ENCODE measurements at regions not wholly inside any gene's neighbourhood (a gene's known extent, or its start where the extent isn't known, plus 50 kb on each side); places are given as distances from the start of the nearest gene placed in this dataset.

DNA sequence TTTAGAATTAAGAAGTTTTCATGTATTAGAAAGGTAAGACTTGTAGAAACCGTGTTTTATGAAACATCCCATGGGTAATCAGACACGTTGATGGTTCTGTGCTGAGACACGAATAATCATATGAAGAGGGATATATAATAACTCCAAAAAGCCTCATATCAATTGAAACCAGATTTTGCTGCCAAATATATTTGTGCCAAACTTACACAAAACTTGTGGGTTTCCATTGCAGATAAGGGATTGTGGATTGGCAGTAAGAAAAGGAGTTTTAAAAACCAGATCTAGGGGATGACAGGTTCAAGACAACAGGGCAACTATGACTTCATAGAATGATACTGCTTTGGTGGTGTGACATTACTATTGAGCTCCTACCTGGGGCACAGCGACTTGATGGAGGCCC is 616.1 kb downstream of the BCOR start:
- no peak overlapping the region for H3K9ac ChIP-seq (ENCODE audit: low read length)
- H3K4me3 ChIP-seq (ENCODE audit: low read length): no peak overlapping the region
- no peak overlapping the region for H2AFZ ChIP-seq (ENCODE audit: low read depth, low read length)
- H4K20me1 ChIP-seq (ENCODE audit: insufficient read depth): no peaks in the 10 kb centered on the region
- H3K36me3 ChIP-seq (ENCODE audit: insufficient read depth, low read length): no peaks in the 10 kb centered on the region
- H3K79me2 ChIP-seq (replicated peaks; ENCODE audit: insufficient read depth, low read length): no peaks in the 10 kb centered on the region
- H3K9me2 ChIP-seq (ENCODE audit: insufficient read depth, low read length): no peaks in the 10 kb centered on the region
- no peak overlapping the region for H3K27ac ChIP-seq (ENCODE audit: low read length)
- TF ChIP-seq, protein P1, sequence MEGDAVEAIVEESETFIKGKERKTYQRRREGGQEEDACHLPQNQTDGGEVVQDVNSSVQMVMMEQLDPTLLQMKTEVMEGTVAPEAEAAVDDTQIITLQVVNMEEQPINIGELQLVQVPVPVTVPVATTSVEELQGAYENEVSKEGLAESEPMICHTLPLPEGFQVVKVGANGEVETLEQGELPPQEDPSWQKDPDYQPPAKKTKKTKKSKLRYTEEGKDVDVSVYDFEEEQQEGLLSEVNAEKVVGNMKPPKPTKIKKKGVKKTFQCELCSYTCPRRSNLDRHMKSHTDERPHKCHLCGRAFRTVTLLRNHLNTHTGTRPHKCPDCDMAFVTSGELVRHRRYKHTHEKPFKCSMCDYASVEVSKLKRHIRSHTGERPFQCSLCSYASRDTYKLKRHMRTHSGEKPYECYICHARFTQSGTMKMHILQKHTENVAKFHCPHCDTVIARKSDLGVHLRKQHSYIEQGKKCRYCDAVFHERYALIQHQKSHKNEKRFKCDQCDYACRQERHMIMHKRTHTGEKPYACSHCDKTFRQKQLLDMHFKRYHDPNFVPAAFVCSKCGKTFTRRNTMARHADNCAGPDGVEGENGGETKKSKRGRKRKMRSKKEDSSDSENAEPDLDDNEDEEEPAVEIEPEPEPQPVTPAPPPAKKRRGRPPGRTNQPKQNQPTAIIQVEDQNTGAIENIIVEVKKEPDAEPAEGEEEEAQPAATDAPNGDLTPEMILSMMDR (IDR thresholded peaks at IDR 0.05; ENCODE audit: poor library complexity, severe bottlenecking): no peak
- no peak for TF ChIP-seq POLR2AphosphoS5 (IDR thresholded peaks at IDR 0.05)
- TF ChIP-seq EP300 (conservative IDR thresholded peaks at IDR 0.05; ENCODE audit: poor library complexity, severe bottlenecking): no peak
- no peak for TF ChIP-seq EZH2 (IDR thresholded peaks at IDR 0.05; ENCODE audit: borderline replicate concordance, insufficient read depth, low read length, poor library complexity, severe bottlenecking)
- TF ChIP-seq MXI1 (conservative IDR thresholded peaks at IDR 0.05; ENCODE audit: poor library complexity, severe bottlenecking): no peak
- no peak for TF ChIP-seq TAF1 (IDR thresholded peaks at IDR 0.05; ENCODE audit: low read depth)
- TF ChIP-seq RAD21 (conservative IDR thresholded peaks at IDR 0.05): no peak
- no peak for TF ChIP-seq SMC3 (conservative IDR thresholded peaks at IDR 0.05; ENCODE audit: poor library complexity)
- no peaks in the 10 kb centered on the region for H3F3A ChIP-seq (ENCODE audit: insufficient read depth, low read length, poor library complexity, severe bottlenecking)
- H3K27me3 ChIP-seq (ENCODE audit: insufficient read depth, low read depth, low read length): no peaks in the 10 kb centered on the region
- no peak overlapping the region for H3K4me2 ChIP-seq (ENCODE audit: low read length)
- H3K9me3 ChIP-seq (ENCODE audit: low read length): no peaks in the 10 kb centered on the region

GRCh38 chrX:39484159-39485068 is 613.3 kb downstream of the BCOR start:
- Histone ChIP-seq H3K9me3 (ENCODE audit: low read length) (no peaks in the 10 kb centered on the region), H3K27me3 (ENCODE audit: insufficient read depth, low read depth, low read length) (no peaks in the 10 kb centered on the region), H3K79me2 (replicated peaks; ENCODE audit: insufficient read depth, low read length) (no peaks in the 10 kb centered on the region), H3K36me3 (ENCODE audit: insufficient read depth, low read length) (no peaks in the 10 kb centered on the region), H4K20me1 (ENCODE audit: insufficient read depth) (no peaks in the 10 kb centered on the region), H3K4me2 (ENCODE audit: low read length) (no peak overlapping the region), H3K9ac (ENCODE audit: low read length) (no peak overlapping the region), H3K4me3 (ENCODE audit: low read length) (no peak overlapping the region), H3K9me2 (ENCODE audit: insufficient read depth, low read length) (no peaks in the 10 kb centered on the region), H3F3A (ENCODE audit: insufficient read depth, low read length, poor library complexity, severe bottlenecking) (no peaks in the 10 kb centered on the region), H2AFZ (ENCODE audit: low read depth, low read length) (no peak overlapping the region), H3K27ac (ENCODE audit: low read length) (no peak overlapping the region)
- TF ChIP-seq EP300 (conservative IDR thresholded peaks at IDR 0.05; ENCODE audit: poor library complexity, severe bottlenecking) (no peak), TAF1 (IDR thresholded peaks at IDR 0.05; ENCODE audit: low read depth) (no peak), SMC3 (conservative IDR thresholded peaks at IDR 0.05; ENCODE audit: poor library complexity) (no peak), POLR2AphosphoS5 (IDR thresholded peaks at IDR 0.05) (no peak), RAD21 (conservative IDR thresholded peaks at IDR 0.05) (no peak), REST (IDR thresholded peaks at IDR 0.05; ENCODE audit: borderline replicate concordance) (no peak), MXI1 (conservative IDR thresholded peaks at IDR 0.05; ENCODE audit: poor library complexity, severe bottlenecking) (no peak), EZH2 (IDR thresholded peaks at IDR 0.05; ENCODE audit: borderline replicate concordance, insufficient read depth, low read length, poor library complexity, severe bottlenecking) (no peak)
- TF ChIP-seq, protein P1 (IDR thresholded peaks at IDR 0.05; ENCODE audit: poor library complexity, severe bottlenecking): no peak
